SW 1271 (cell line): ENCODE measurements at regions not wholly inside any gene's neighbourhood (a gene's known extent, or its start where the extent isn't known, plus 50 kb on each side); places are given as distances from the start of the nearest gene placed in this dataset.

Source experiments
- DNase-seq, 2 experiments: peaks; one replicate each; lab custom pipeline; 2025; lab: John Stamatoyannopoulos, UW

- DNase-seq: no peak
Measured at GRCh38 chr17:14481664-14482063, 180.8 kb downstream of the HS3ST3B1 start.

GRCh38 chr17:14474591-14474990 is 173.7 kb downstream of the HS3ST3B1 start:
- no peak for DNase-seq

- no peak for DNase-seq
Measured at GRCh38 chr17:14471052-14471451, 170.2 kb downstream of the HS3ST3B1 start.

GRCh38 chr17:14470417-14470816 is 169.5 kb downstream of the HS3ST3B1 start:
- DNase-seq: no peak

GRCh38 chr17:14469971-14470370 is 169.1 kb downstream of the HS3ST3B1 start:
- no peak for DNase-seq

GRCh38 chr17:14468858-14469257 is 168.0 kb downstream of the HS3ST3B1 start:
- no peak for DNase-seq

GRCh38 chr17:14461227-14461548 is 160.3 kb downstream of the HS3ST3B1 start:
- no peak for DNase-seq

GRCh38 chr17:14460516-14461226 is 159.8 kb downstream of the HS3ST3B1 start:
- no peak for DNase-seq

- DNase-seq: no peak
Measured at GRCh38 chr17:14459955-14460354, 159.1 kb downstream of the HS3ST3B1 start.

GRCh38 chr17:14458724-14459123 is 157.8 kb downstream of the HS3ST3B1 start:
- no peak for DNase-seq

- no peak for DNase-seq
Measured at GRCh38 chr17:14454746-14455145, 153.9 kb downstream of the HS3ST3B1 start.

- DNase-seq: no peak
Measured at GRCh38 chr17:14452856-14453255, 152.0 kb downstream of the HS3ST3B1 start.

- no peak for DNase-seq
Measured at GRCh38 chr17:14451729-14452191, 150.9 kb downstream of the HS3ST3B1 start.

GRCh38 chr17:14448818-14449217 is 147.9 kb downstream of the HS3ST3B1 start:
- no peak for DNase-seq

- no peak for DNase-seq
Measured at GRCh38 chr17:14446825-14447224, 145.9 kb downstream of the HS3ST3B1 start.

- no peak for DNase-seq
Measured at GRCh38 chr17:14444915-14445314, 144.0 kb downstream of the HS3ST3B1 start.

GRCh38 chr17:14442798-14443528 is 142.1 kb downstream of the HS3ST3B1 start:
- DNase-seq: no peak

- no peak for DNase-seq
Measured at GRCh38 chr17:14437176-14437575, 136.3 kb downstream of the HS3ST3B1 start.

- DNase-seq: no peak
Measured at GRCh38 chr17:14436266-14436665, 135.4 kb downstream of the HS3ST3B1 start.

- no peak for DNase-seq
Measured at GRCh38 chr17:14434506-14434905, 133.6 kb downstream of the HS3ST3B1 start.

GRCh38 chr17:14432079-14432478 is 131.2 kb downstream of the HS3ST3B1 start:
- DNase-seq: no peak

GRCh38 chr17:14429084-14429483 is 128.2 kb downstream of the HS3ST3B1 start:
- no peak for DNase-seq

- DNase-seq: no peak
Measured at GRCh38 chr17:14428648-14429029, 127.8 kb downstream of the HS3ST3B1 start.
